ENCODE measurements at regions not wholly inside any gene's neighbourhood (a gene's known extent, or its start where the extent isn't known, plus 50 kb on each side); places are given as distances from the start of the nearest gene placed in this dataset.

- TF ChIP-seq CTCF (IDR thresholded peaks at IDR 0.05 in 2 of 3, conservative IDR thresholded peaks at IDR 0.05 in 1 of 3; ENCODE audit: borderline replicate concordance in 1 of 3, insufficient read depth in 1 of 3, low read depth in 2 of 3, low read length in 2 of 3) (no peak), YY1 (IDR thresholded peaks at IDR 0.05; ENCODE audit: extremely low read depth, insufficient replicate concordance, low read depth, low read length) (no peak), POLR2A (IDR thresholded peaks at IDR 0.05; ENCODE audit: borderline replicate concordance, extremely low read depth, insufficient read depth, insufficient read length) (no peak), SIN3A (IDR thresholded peaks at IDR 0.05; ENCODE audit: low read depth) (no peak), TCF7L2 (IDR thresholded peaks at IDR 0.05; ENCODE audit: borderline replicate concordance, extremely low read depth, insufficient read depth, insufficient read length) (no peak), MAX (IDR thresholded peaks at IDR 0.05) (no peak), CBX3 (IDR thresholded peaks at IDR 0.05; ENCODE audit: low read depth) (no peak)
These were observed 694.8 kb downstream of the SEMA5A start for GRCh38 chr5:8851101-8851500.
